ENCODE measurements at regions not wholly inside any gene's neighbourhood (a gene's known extent, or its start where the extent isn't known, plus 50 kb on each side); places are given as distances from the start of the nearest gene placed in this dataset.

- Histone ChIP-seq H3K27ac (no peak overlapping the region), H3K4me3 (no peak overlapping the region), H3K36me3 (no peaks in the 10 kb centered on the region), H3K4me1 (peaks cover 0 to 4% (median 0%) of the 10 kb centered on the region in 12 donors), H3K9me3 (no peaks in the 10 kb centered on the region), H3K27me3 (no peaks in the 10 kb centered on the region)
- intact Hi-C loops (cut with DNase I) = no loop called here
- WGBS, 4 donors = 91 to 95% (median 92%) methylated on average over 5 of the region's 5 CpGs
- DNase-seq (no peak), ATAC-seq (no peak)
- no peak for TF ChIP-seq POLR2A (IDR thresholded peaks at IDR 0.05)
- TF ChIP-seq CTCF (IDR thresholded peaks at IDR 0.05) = no peak
Observed at GRCh38 chr3:66552846-66553245, 52.0 kb upstream of the LRIG1 start.

GRCh38 chr3:66553441-66554113, 52.8 kb upstream of the LRIG1 start:
- Histone ChIP-seq H3K27me3 (no peaks in the 10 kb centered on the region), H3K4me3 (no peak overlapping the region), H3K27ac (no peak overlapping the region), H3K9me3 (no peaks in the 10 kb centered on the region), H3K4me1 (peaks cover 0 to 4% (median 0%) of the 10 kb centered on the region in 12 donors), H3K36me3 (no peaks in the 10 kb centered on the region)
- WGBS, 4 donors = 89 to 97% (median 95%) methylated on average over 11 of the region's 11 CpGs
- no peak for DNase-seq
- ATAC-seq = no peak
- intact Hi-C loops (cut with DNase I) = no loop called here
- no peak for TF ChIP-seq POLR2A (IDR thresholded peaks at IDR 0.05)
- no peak for TF ChIP-seq CTCF (IDR thresholded peaks at IDR 0.05)

DNA sequence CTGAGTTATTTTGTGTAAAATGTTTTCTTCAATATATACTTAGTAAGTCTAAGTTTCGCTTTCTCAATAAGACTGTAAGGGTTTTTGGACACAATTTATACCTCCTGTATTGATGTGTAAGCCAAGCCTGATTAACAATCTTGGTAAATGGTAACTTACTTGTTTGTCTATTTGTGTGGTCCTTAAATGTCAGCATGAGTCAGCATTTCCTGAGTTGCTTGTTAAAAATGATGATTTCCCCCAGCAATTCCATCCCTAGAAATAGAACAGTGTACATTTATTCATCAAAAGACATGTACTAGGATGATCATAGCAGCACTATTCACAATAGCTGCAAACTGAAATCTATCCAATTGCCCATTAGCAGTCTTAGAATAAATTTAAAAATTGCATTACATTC, 53.4 kb upstream of the LRIG1 start:
- intact Hi-C loops (cut with DNase I) = no loop called here
- no peaks in the 10 kb centered on the region for H3K9me3 ChIP-seq
- TF ChIP-seq CTCF (IDR thresholded peaks at IDR 0.05) (no peak), POLR2A (IDR thresholded peaks at IDR 0.05) (no peak)
- peaks cover 0 to 4% (median 0%) of the 10 kb centered on the region in 12 donors for H3K4me1 ChIP-seq
- no peaks in the 10 kb centered on the region for H3K27me3 ChIP-seq
- no peak for DNase-seq
- 90 to 96% (median 94%) methylated on average over 1 of the region's 1 CpG for WGBS, 4 donors
- no peaks in the 10 kb centered on the region for H3K36me3 ChIP-seq
- H3K27ac ChIP-seq = no peak overlapping the region
- no peak for ATAC-seq
- no peak overlapping the region for H3K4me3 ChIP-seq

GRCh38 chr3:66555214-66555844, 54.5 kb upstream of the LRIG1 start:
- H3K4me1 ChIP-seq = peaks cover 0 to 4% (median 0%) of the 10 kb centered on the region in 12 donors
- H3K9me3 ChIP-seq = no peaks in the 10 kb centered on the region
- no peaks in the 10 kb centered on the region for H3K36me3 ChIP-seq
- intact Hi-C loops (cut with DNase I) = no loop called here
- peak overlapping the region in 1 of 12 donors; percentile 53 for H3K27ac ChIP-seq
- TF ChIP-seq CTCF (IDR thresholded peaks at IDR 0.05) (no peak), POLR2A (IDR thresholded peaks at IDR 0.05) (no peak)
- H3K4me3 ChIP-seq = no peak overlapping the region
- DNase-seq (no peak), ATAC-seq (no peak)
- no peaks in the 10 kb centered on the region for H3K27me3 ChIP-seq
- 72 to 81% (median 76%) methylated on average over 4 of the region's 4 CpGs for WGBS, 4 donors

All from heart left ventricle (tissue), 16 donors.